ENCODE measurements at regions not wholly inside any gene's neighbourhood (a gene's known extent, or its start where the extent isn't known, plus 50 kb on each side); places are given as distances from the start of the nearest gene placed in this dataset.

- no peaks in the 10 kb centered on the region for H3K36me3 ChIP-seq (ENCODE audit: insufficient read depth, low read depth, low read length)
- H3K27ac ChIP-seq (ENCODE audit: low read length) = no peak overlapping the region
- no peaks in the 10 kb centered on the region for H3K9me3 ChIP-seq (ENCODE audit: insufficient read depth, low read depth, low read length)
- H3K27me3 ChIP-seq (ENCODE audit: insufficient read depth, low read length) = no peaks in the 10 kb centered on the region
- H3K4me3 ChIP-seq (ENCODE audit: low read length) = no peak overlapping the region
- no peak overlapping the region for H3K9ac ChIP-seq (ENCODE audit: low read depth, low read length)
- H3K4me1 ChIP-seq (ENCODE audit: insufficient read depth, low read length) = no peaks in the 10 kb centered on the region
These were observed 343.5 kb downstream of the RAPGEF2 start for GRCh38 chr4:159446266-159446976.

GRCh38 chr4:159447296-159447695 lies 344.4 kb downstream of the RAPGEF2 start:
- H3K27ac ChIP-seq (ENCODE audit: low read length) = no peak overlapping the region
- H3K4me1 ChIP-seq (ENCODE audit: insufficient read depth, low read length) = no peaks in the 10 kb centered on the region
- H3K9me3 ChIP-seq (ENCODE audit: insufficient read depth, low read depth, low read length) = no peaks in the 10 kb centered on the region
- no peak overlapping the region for H3K4me3 ChIP-seq (ENCODE audit: low read length)
- no peak overlapping the region for H3K9ac ChIP-seq (ENCODE audit: low read depth, low read length)
- no peaks in the 10 kb centered on the region for H3K27me3 ChIP-seq (ENCODE audit: insufficient read depth, low read length)
- no peaks in the 10 kb centered on the region for H3K36me3 ChIP-seq (ENCODE audit: insufficient read depth, low read depth, low read length)

- Histone ChIP-seq H3K36me3 (ENCODE audit: insufficient read depth, low read depth, low read length) (no peaks in the 10 kb centered on the region), H3K4me3 (ENCODE audit: low read length) (no peak overlapping the region), H3K9ac (ENCODE audit: low read depth, low read length) (no peak overlapping the region), H3K27ac (ENCODE audit: low read length) (no peak overlapping the region), H3K9me3 (ENCODE audit: insufficient read depth, low read depth, low read length) (no peaks in the 10 kb centered on the region), H3K4me1 (ENCODE audit: insufficient read depth, low read length) (no peaks in the 10 kb centered on the region), H3K27me3 (ENCODE audit: insufficient read depth, low read length) (no peaks in the 10 kb centered on the region)
These were observed 348.1 kb downstream of the RAPGEF2 start for GRCh38 chr4:159451006-159451405.

GRCh38 chr4:159455675-159456237 lies 352.9 kb downstream of the RAPGEF2 start:
- H3K27me3 ChIP-seq (ENCODE audit: insufficient read depth, low read length) = no peaks in the 10 kb centered on the region
- no peaks in the 10 kb centered on the region for H3K9me3 ChIP-seq (ENCODE audit: insufficient read depth, low read depth, low read length)
- H3K4me3 ChIP-seq (ENCODE audit: low read length) = no peak overlapping the region
- no peaks in the 10 kb centered on the region for H3K4me1 ChIP-seq (ENCODE audit: insufficient read depth, low read length)
- H3K36me3 ChIP-seq (ENCODE audit: insufficient read depth, low read depth, low read length) = no peaks in the 10 kb centered on the region
- H3K27ac ChIP-seq (ENCODE audit: low read length) = no peak overlapping the region
- H3K9ac ChIP-seq (ENCODE audit: low read depth, low read length) = no peak overlapping the region

- no peaks in the 10 kb centered on the region for H3K4me1 ChIP-seq (ENCODE audit: insufficient read depth, low read length)
- H3K36me3 ChIP-seq (ENCODE audit: insufficient read depth, low read depth, low read length) = no peaks in the 10 kb centered on the region
- no peak overlapping the region for H3K9ac ChIP-seq (ENCODE audit: low read depth, low read length)
- no peak overlapping the region for H3K4me3 ChIP-seq (ENCODE audit: low read length)
- H3K27me3 ChIP-seq (ENCODE audit: insufficient read depth, low read length) = no peaks in the 10 kb centered on the region
- no peaks in the 10 kb centered on the region for H3K9me3 ChIP-seq (ENCODE audit: insufficient read depth, low read depth, low read length)
- no peak overlapping the region for H3K27ac ChIP-seq (ENCODE audit: low read length)
These were observed 357.5 kb downstream of the RAPGEF2 start for GRCh38 chr4:159460371-159460770.

GRCh38 chr4:159463235-159463634 lies 360.4 kb downstream of the RAPGEF2 start:
- H3K36me3 ChIP-seq (ENCODE audit: insufficient read depth, low read depth, low read length) = no peaks in the 10 kb centered on the region
- H3K4me1 ChIP-seq (ENCODE audit: insufficient read depth, low read length) = no peaks in the 10 kb centered on the region
- no peaks in the 10 kb centered on the region for H3K27me3 ChIP-seq (ENCODE audit: insufficient read depth, low read length)
- H3K9me3 ChIP-seq (ENCODE audit: insufficient read depth, low read depth, low read length) = no peaks in the 10 kb centered on the region
- no peak overlapping the region for H3K4me3 ChIP-seq (ENCODE audit: low read length)
- no peak overlapping the region for H3K9ac ChIP-seq (ENCODE audit: low read depth, low read length)
- H3K27ac ChIP-seq (ENCODE audit: low read length) = no peak overlapping the region

- no peak overlapping the region for H3K27ac ChIP-seq (ENCODE audit: low read length)
- H3K4me1 ChIP-seq (ENCODE audit: insufficient read depth, low read length) = no peaks in the 10 kb centered on the region
- H3K9ac ChIP-seq (ENCODE audit: low read depth, low read length) = no peak overlapping the region
- H3K27me3 ChIP-seq (ENCODE audit: insufficient read depth, low read length) = no peaks in the 10 kb centered on the region
- H3K9me3 ChIP-seq (ENCODE audit: insufficient read depth, low read depth, low read length) = no peaks in the 10 kb centered on the region
- H3K36me3 ChIP-seq (ENCODE audit: insufficient read depth, low read depth, low read length) = no peaks in the 10 kb centered on the region
- no peak overlapping the region for H3K4me3 ChIP-seq (ENCODE audit: low read length)
These were observed 361.4 kb downstream of the RAPGEF2 start for GRCh38 chr4:159464302-159464701.

- Histone ChIP-seq H3K27ac (ENCODE audit: low read length) (no peak overlapping the region), H3K9me3 (ENCODE audit: insufficient read depth, low read depth, low read length) (no peaks in the 10 kb centered on the region), H3K4me1 (ENCODE audit: insufficient read depth, low read length) (no peaks in the 10 kb centered on the region), H3K9ac (ENCODE audit: low read depth, low read length) (no peak overlapping the region), H3K36me3 (ENCODE audit: insufficient read depth, low read depth, low read length) (no peaks in the 10 kb centered on the region), H3K27me3 (ENCODE audit: insufficient read depth, low read length) (no peaks in the 10 kb centered on the region), H3K4me3 (ENCODE audit: low read length) (no peak overlapping the region)
These were observed 374.0 kb downstream of the RAPGEF2 start for GRCh38 chr4:159476886-159477285.

- H3K4me3 ChIP-seq (ENCODE audit: low read length) = no peak overlapping the region
- no peak overlapping the region for H3K27ac ChIP-seq (ENCODE audit: low read length)
- H3K36me3 ChIP-seq (ENCODE audit: insufficient read depth, low read depth, low read length) = no peaks in the 10 kb centered on the region
- peaks cover 14% of the 10 kb centered on the region for H3K4me1 ChIP-seq (ENCODE audit: insufficient read depth, low read length)
- no peak overlapping the region for H3K9ac ChIP-seq (ENCODE audit: low read depth, low read length)
- H3K9me3 ChIP-seq (ENCODE audit: insufficient read depth, low read depth, low read length) = no peaks in the 10 kb centered on the region
- H3K27me3 ChIP-seq (ENCODE audit: insufficient read depth, low read length) = no peaks in the 10 kb centered on the region
These were observed 377.9 kb downstream of the RAPGEF2 start for GRCh38 chr4:159480826-159481225.

GRCh38 chr4:159481936-159482335 lies 379.1 kb downstream of the RAPGEF2 start:
- Histone ChIP-seq H3K27ac (ENCODE audit: low read length) (no peak overlapping the region), H3K9ac (ENCODE audit: low read depth, low read length) (no peak overlapping the region), H3K36me3 (ENCODE audit: insufficient read depth, low read depth, low read length) (no peaks in the 10 kb centered on the region), H3K9me3 (ENCODE audit: insufficient read depth, low read depth, low read length) (no peaks in the 10 kb centered on the region), H3K4me3 (ENCODE audit: low read length) (no peak overlapping the region), H3K27me3 (ENCODE audit: insufficient read depth, low read length) (no peaks in the 10 kb centered on the region), H3K4me1 (ENCODE audit: insufficient read depth, low read length) (peaks cover 14% of the 10 kb centered on the region)

GRCh38 chr4:159483110-159483781 lies 380.4 kb downstream of the RAPGEF2 start:
- Histone ChIP-seq H3K4me1 (ENCODE audit: insufficient read depth, low read length) (peaks cover 17% of the 10 kb centered on the region), H3K36me3 (ENCODE audit: insufficient read depth, low read depth, low read length) (no peaks in the 10 kb centered on the region), H3K4me3 (ENCODE audit: low read length) (no peak overlapping the region), H3K27me3 (ENCODE audit: insufficient read depth, low read length) (no peaks in the 10 kb centered on the region), H3K27ac (ENCODE audit: low read length) (no peak overlapping the region), H3K9ac (ENCODE audit: low read depth, low read length) (no peak overlapping the region), H3K9me3 (ENCODE audit: insufficient read depth, low read depth, low read length) (no peaks in the 10 kb centered on the region)
